IMR-90 (cell line): ENCODE measurements at regions not wholly inside any gene's neighbourhood (a gene's known extent, or its start where the extent isn't known, plus 50 kb on each side); places are given as distances from the start of the nearest gene placed in this dataset.

Experiments used
- ATAC-seq: fragments of 200-7000 bp; cut with Tn5 transposase; 2 replicates; pipeline ENCODE4 v1.9.1; 2020; ENCODE audit warnings: low read depth, mild to moderate bottlenecking, moderate library complexity
- BruUV-seq: library from RNA; stranded (reverse); fragments of 400-500 nt; replicated peaks from 2 replicates; lab custom pipeline; 2021; lab: Mats Ljungman, UMichigan
- CTCF ChIA-PET: fragments of 300-600 bp; formaldehyde crosslinking; extraction: SDS; loops from one replicate; lab custom pipeline; 2021; ENCODE audit warnings: antibody characterized with exemption; lab: Yijun Ruan, JAX
- POLR2A ChIA-PET: fragments of 300-600 bp; sonication (Branson Sonifier 250); formaldehyde crosslinking; loops from one replicate; lab custom pipeline; 2022; ENCODE audit warnings: antibody characterized with exemption; ENCODE audit not compliant: unreplicated experiment; lab: Charles Lee
- DNase-seq: peaks from one replicate; pipeline ENCODE4 v3.0.0; 2013
- H2AFZ ChIP-seq: replicated peaks from 2 replicates; pipeline ENCODE3; 2013; ENCODE audit warnings: low read length, mild to moderate bottlenecking; ENCODE audit not compliant: poor library complexity
- H2AK5ac ChIP-seq: 2 replicates; pipeline ENCODE4 v1.6.1; 2013; ENCODE audit warnings: low read depth, low read length, inconsistent platforms
- H2AK9ac ChIP-seq: replicated peaks from 2 replicates; pipeline ENCODE3; 2013; ENCODE audit warnings: mild to moderate bottlenecking, low read depth, low read length, moderate library complexity; ENCODE audit not compliant: poor library complexity
- H2BK120ac ChIP-seq: 2 replicates; pipeline ENCODE4 v1.6.1; 2013; ENCODE audit warnings: low read depth, low read length, inconsistent platforms
- H2BK15ac ChIP-seq: 3 replicates; pipeline ENCODE4 v1.6.1; 2013; ENCODE audit warnings: low read depth, low read length, inconsistent platforms
- H2BK20ac ChIP-seq: 2 replicates; pipeline ENCODE4 v1.6.1; 2013; ENCODE audit warnings: low read depth, mild to moderate bottlenecking, inconsistent platforms, low read length, moderate library complexity
- H2BK5ac ChIP-seq: 2 replicates; pipeline ENCODE4 v1.6.1; 2013; ENCODE audit warnings: mild to moderate bottlenecking, low read depth, low read length, inconsistent platforms; ENCODE audit not compliant: poor library complexity, severe bottlenecking
- H3K14ac ChIP-seq: replicated peaks from 2 replicates; pipeline ENCODE4 v1.6.1; 2013; ENCODE audit warnings: low read depth, low read length, inconsistent platforms
- H3K18ac ChIP-seq: 2 replicates; pipeline ENCODE4 v1.6.1; 2013; ENCODE audit warnings: low read depth, low read length, control low read depth
- H3K23ac ChIP-seq: 2 replicates; pipeline ENCODE4 v1.6.1; 2013; ENCODE audit warnings: low read depth, low read length, inconsistent platforms
- H3K27ac ChIP-seq: 2 replicates; pipeline ENCODE4 v1.5.1; 2013; ENCODE audit warnings: mild to moderate bottlenecking, control low read depth, low read length; ENCODE audit not compliant: insufficient read depth
- H3K27me3 ChIP-seq: 2 replicates; pipeline ENCODE4 v1.6.1; 2013; ENCODE audit warnings: low read length; ENCODE audit not compliant: control insufficient read depth, insufficient read depth
- H3K36me3 ChIP-seq: 2 replicates; pipeline ENCODE4 v1.6.1; 2013; ENCODE audit warnings: low read length, mixed read lengths; ENCODE audit not compliant: control insufficient read depth, insufficient read depth
- H3K4ac ChIP-seq: 2 replicates; pipeline ENCODE4 v1.6.1; 2013; ENCODE audit warnings: low read depth, low read length, inconsistent platforms
- H3K4me1 ChIP-seq: 2 replicates; pipeline ENCODE4 v1.6.1; 2013; ENCODE audit warnings: low read length, mixed read lengths; ENCODE audit not compliant: control insufficient read depth, insufficient read depth
- H3K4me2 ChIP-seq: 2 replicates; pipeline ENCODE4 v1.6.1; 2013; ENCODE audit warnings: low read depth, mild to moderate bottlenecking, control low read depth, low read length, moderate library complexity
- H3K4me3 ChIP-seq: 2 replicates; pipeline ENCODE4 v1.5.1; 2013; ENCODE audit warnings: low read depth, mild to moderate bottlenecking, control low read depth, low read length, moderate library complexity; ENCODE audit not compliant: insufficient read depth
- H3K56ac ChIP-seq: 2 replicates; pipeline ENCODE4 v1.6.1; 2013; ENCODE audit warnings: low read length, inconsistent platforms; ENCODE audit not compliant: insufficient read depth; ENCODE audit errors: extremely low read depth
- H3K79me1 ChIP-seq, 2 experiments: 2 replicates each; pipeline ENCODE4 v1.6.1; 2013; ENCODE audit warnings: low read length in 2 of 2, inconsistent platforms in 1 of 2, low read depth in 1 of 2
- H3K9ac ChIP-seq: 2 replicates; pipeline ENCODE4 v1.6.1; 2013; ENCODE audit warnings: low read depth, low read length, control low read depth
- H3K9me1 ChIP-seq: 2 replicates; pipeline ENCODE4 v1.6.1; 2013; ENCODE audit warnings: low read length, inconsistent platforms; ENCODE audit not compliant: insufficient read depth
- H3K9me3 ChIP-seq: 2 replicates; pipeline ENCODE4 v1.6.1; 2013; ENCODE audit warnings: low read length; ENCODE audit not compliant: control insufficient read depth, insufficient read depth
- H4K20me1 ChIP-seq: 2 replicates; pipeline ENCODE4 v1.6.1; 2013; ENCODE audit warnings: low read length, inconsistent platforms; ENCODE audit not compliant: insufficient read depth
- H4K5ac ChIP-seq: 2 replicates; pipeline ENCODE4 v1.6.1; 2013; ENCODE audit warnings: mild to moderate bottlenecking, low read depth, low read length, control low read depth
- H4K8ac ChIP-seq, 2 experiments: 2 replicates each; pipeline ENCODE4 v1.6.1; 2013; ENCODE audit warnings: low read depth in 2 of 2, low read length in 2 of 2, control low read depth in 1 of 2, inconsistent platforms in 1 of 2
- H4K91ac ChIP-seq: 2 replicates; pipeline ENCODE4 v1.6.1; 2013; ENCODE audit warnings: low read depth, low read length, inconsistent platforms; ENCODE audit not compliant: insufficient read depth
- BHLHE40 ChIP-seq: fragments of 150-350 bp; IDR thresholded peaks from 2 replicates; pipeline ENCODE4 v1.6.1; 2016; ENCODE audit warnings: mild to moderate bottlenecking, low read depth, low read length
- CEBPB ChIP-seq: IDR thresholded peaks from 2 replicates; pipeline ENCODE4 v1.6.1; 2012; ENCODE audit warnings: low read depth, low read length, improper control_type of control experiment
- CHD1 ChIP-seq: IDR thresholded peaks from 2 replicates; pipeline ENCODE4 v1.6.1; 2012; ENCODE audit warnings: low read depth, low read length, improper control_type of control experiment
- FOS ChIP-seq: fragments of 150-350 bp; IDR thresholded peaks from 2 replicates; pipeline ENCODE4 v1.6.1; 2016; ENCODE audit warnings: low read depth, low read length
- MAFK ChIP-seq: IDR thresholded peaks from 2 replicates; pipeline ENCODE4 v1.6.1; 2012; ENCODE audit warnings: low read depth, low read length, improper control_type of control experiment
- MXI1 ChIP-seq: IDR thresholded peaks from 2 replicates; pipeline ENCODE4 v1.6.1; 2012; ENCODE audit warnings: low read depth, mild to moderate bottlenecking, low read length, moderate library complexity, borderline replicate concordance
- POLR2A ChIP-seq: IDR thresholded peaks from 2 replicates; pipeline ENCODE4 v1.6.1; 2012; ENCODE audit warnings: mild to moderate bottlenecking, low read depth, low read length
- RAD21 ChIP-seq: IDR thresholded peaks from 2 replicates; pipeline ENCODE4 v1.6.1; 2012; ENCODE audit warnings: low read length, improper control_type of control experiment
- RFX5 ChIP-seq: IDR thresholded peaks from 2 replicates; pipeline ENCODE4 v1.8.0; 2012; ENCODE audit warnings: low read depth, mild to moderate bottlenecking, low read length, moderate library complexity
- WGBS, 2 experiments: methylation state at CpG; one replicate each; pipeline versions ENCODE4 v1.1.5 to v1.1.7; 2013; ENCODE audit warnings: missing lambda C conversion rate in 2 of 2; ENCODE audit not compliant: insufficient read length in 1 of 2; ENCODE audit errors: extremely low coverage in 2 of 2; 5-methylcytosine and 5-hydroxymethylcytosine counted together
- dilution Hi-C: fragments of 300-500 bp; cut with HindIII; formaldehyde crosslinking; loops from one replicate; pipeline ENCODE4 v1.14.3; 2018; ENCODE audit warnings: low sequenced_read_pairs; ENCODE audit not compliant: unreplicated experiment
- in situ Hi-C: fragments of 300-500 bp; cut with MboI; formaldehyde crosslinking; loops from 3 replicates; pipeline ENCODE4 v1.14.3; 2019; ENCODE audit warnings: low sequenced_read_pairs, inconsistent platforms, mixed read lengths
- intact Hi-C: fragments of 100-400 bp; cut with micrococcal nuclease; formaldehyde crosslinking; loops from 2 replicates; pipeline ENCODE4 v1.10.0; 2022

DNA sequence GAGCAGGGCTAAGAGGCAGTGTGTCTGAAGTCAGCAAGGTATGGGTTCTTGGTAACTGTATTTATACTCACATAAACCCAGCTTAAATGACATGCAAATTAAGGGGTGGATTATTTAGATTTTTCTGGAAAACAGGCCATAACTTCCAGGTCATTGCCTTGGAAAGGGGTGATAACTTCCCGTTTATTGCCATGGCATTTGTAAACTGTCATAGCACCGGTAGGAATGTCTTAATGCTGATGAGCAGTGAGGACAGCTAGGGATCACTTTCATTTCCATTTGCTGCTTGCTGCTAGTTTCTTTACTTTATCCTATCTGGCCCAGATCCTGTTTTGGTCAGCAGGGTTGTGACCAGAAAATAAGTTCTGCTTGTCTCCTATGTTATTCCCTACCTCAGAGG, 1336.7 kb downstream of the CDH11 start:
- no peak overlapping the region for H2AFZ ChIP-seq
- no peak overlapping the region for H2BK15ac ChIP-seq
- intact Hi-C loops = no loop called here
- no peaks in the 10 kb centered on the region for H3K36me3 ChIP-seq
- no peaks in the 10 kb centered on the region for H3K27me3 ChIP-seq
- no TSS peak for BruUV-seq
- no peak overlapping the region for H3K18ac ChIP-seq
- H3K4me2 ChIP-seq = no peak overlapping the region
- H3K4me3 ChIP-seq = no peak overlapping the region
- no peak overlapping the region; the same call in 1 of the 2 replicates for H3K56ac ChIP-seq
- no peaks in the 10 kb centered on the region for H3K9me1 ChIP-seq
- no peak overlapping the region for H2BK5ac ChIP-seq
- no peaks in the 10 kb centered on the region for H4K20me1 ChIP-seq
- 40% methylated on average over 1 of the region's 2 CpGs; no CpG with 5 or more reads in 1 of the 2 experiments for WGBS, 2 experiments
- TF ChIP-seq FOS (no peak), MXI1 (no peak), RAD21 (no peak), RFX5 (no peak), CHD1 (no peak), POLR2A (no peak), CEBPB (no peak), BHLHE40 (no peak), MAFK (no peak)
- no peaks in the 10 kb centered on the region for H3K79me1 ChIP-seq
- no peak overlapping the region for H2BK120ac ChIP-seq
- DNase-seq = no peak
- ChIA-PET CTCF (no interaction called here), POLR2A (no interaction called here)
- H4K8ac ChIP-seq = no peak overlapping the region
- H3K4ac ChIP-seq = no peak overlapping the region
- no peak for ATAC-seq
- no peak overlapping the region for H4K91ac ChIP-seq
- no peak overlapping the region for H2AK5ac ChIP-seq
- dilution Hi-C loops = no loop called here
- H2AK9ac ChIP-seq = no peak overlapping the region
- in situ Hi-C loops = no loop called here
- H4K5ac ChIP-seq = no peak overlapping the region
- H2BK20ac ChIP-seq = no peak overlapping the region
- no peaks in the 10 kb centered on the region for H3K4me1 ChIP-seq
- H3K9ac ChIP-seq = no peak overlapping the region
- H3K23ac ChIP-seq = no peak overlapping the region
- H3K9me3 ChIP-seq = peaks cover 7% of the 10 kb centered on the region
- no peak overlapping the region for H3K14ac ChIP-seq
- no peak overlapping the region for H3K27ac ChIP-seq
